HG03060 (cell line): ENCODE measurements at regions not wholly inside any gene's neighbourhood (a gene's known extent, or its start where the extent isn't known, plus 50 kb on each side); places are given as distances from the start of the nearest gene placed in this dataset.

Source experiments
- ATAC-seq: cut with Tn5 transposase; IDR thresholded peaks from one replicate; pipeline ENCODE4 v1.9.1; 2021; ENCODE audit warnings: low read depth, moderate number of reproducible peaks; ENCODE audit not compliant: unreplicated experiment

DNA sequence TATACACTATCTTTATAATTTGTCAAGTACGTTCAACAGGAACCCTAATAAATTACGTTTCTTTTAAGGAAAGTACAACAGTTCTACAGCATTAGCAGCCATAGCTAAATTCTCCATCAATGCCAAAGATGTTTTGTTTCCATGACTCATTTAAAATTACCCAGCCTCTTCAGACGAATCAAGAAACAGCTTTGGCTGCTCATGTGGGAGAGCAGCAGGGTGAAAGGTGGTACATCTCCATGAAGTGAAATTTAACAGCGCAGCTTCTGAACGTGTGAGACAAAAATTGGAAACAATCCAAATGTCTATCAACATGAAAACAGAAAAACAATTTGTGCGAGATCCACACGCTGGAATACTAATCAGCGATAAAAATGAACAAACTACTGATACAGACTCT lies 327.3 kb upstream of the CDH6 start:
- no peak for ATAC-seq

DNA sequence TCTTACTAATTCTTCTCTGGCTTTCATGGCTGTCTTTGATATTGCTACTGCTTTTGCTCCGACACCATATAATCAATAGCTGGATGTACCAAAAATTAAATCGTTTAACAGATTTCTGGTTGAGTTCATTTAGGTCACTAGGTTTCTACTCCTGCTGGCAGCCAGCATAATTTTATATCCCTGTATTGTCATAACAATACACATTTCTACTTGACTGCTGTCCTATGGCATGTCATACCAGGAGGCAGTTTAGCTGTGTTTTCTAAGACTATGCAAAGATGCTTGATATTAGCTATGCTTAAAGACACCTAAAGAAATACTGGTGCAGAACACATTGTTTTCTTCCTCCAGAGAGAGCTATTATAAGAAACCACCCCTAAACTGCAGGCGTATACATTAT lies 337.2 kb upstream of the CDH6 start:
- ATAC-seq, result no peak

DNA sequence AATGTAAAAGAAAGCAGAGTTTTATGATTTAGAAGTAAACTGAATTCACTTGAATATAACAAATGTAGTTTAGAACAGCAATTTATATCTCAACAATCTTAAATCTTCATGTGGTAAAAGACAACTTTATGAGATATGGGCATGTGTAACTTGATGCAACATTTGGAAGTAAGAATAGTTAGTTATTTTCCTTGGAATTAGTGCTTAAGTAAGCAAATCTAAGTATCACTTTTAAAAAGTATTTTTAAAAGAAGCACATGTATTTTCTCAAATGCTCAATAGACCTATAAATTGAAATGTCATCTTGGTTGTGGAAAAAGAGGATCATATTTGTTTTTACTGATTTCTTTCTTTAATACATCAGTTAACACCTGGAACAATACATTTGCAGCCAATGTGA lies 340.3 kb upstream of the CDH6 start:
- no peak for ATAC-seq

DNA sequence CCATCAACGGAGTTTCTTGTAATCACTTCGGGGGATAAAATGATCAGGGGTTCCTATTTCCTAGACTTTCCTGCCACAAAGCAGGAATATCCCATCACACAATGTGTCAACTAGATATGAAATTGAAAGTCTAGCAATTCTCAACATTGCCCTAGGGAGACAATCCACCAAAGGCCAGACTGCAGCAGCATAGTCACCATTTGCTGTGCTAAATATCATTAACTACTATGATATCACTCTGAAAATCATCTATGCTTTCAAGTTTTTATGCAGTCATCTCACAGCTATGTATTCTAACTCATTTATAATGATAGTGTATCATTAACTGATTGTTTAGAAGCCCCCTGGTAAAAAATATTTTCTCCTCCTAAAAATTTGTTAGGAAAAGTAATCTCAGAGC lies 342.6 kb upstream of the CDH6 start:
- no peak for ATAC-seq

DNA sequence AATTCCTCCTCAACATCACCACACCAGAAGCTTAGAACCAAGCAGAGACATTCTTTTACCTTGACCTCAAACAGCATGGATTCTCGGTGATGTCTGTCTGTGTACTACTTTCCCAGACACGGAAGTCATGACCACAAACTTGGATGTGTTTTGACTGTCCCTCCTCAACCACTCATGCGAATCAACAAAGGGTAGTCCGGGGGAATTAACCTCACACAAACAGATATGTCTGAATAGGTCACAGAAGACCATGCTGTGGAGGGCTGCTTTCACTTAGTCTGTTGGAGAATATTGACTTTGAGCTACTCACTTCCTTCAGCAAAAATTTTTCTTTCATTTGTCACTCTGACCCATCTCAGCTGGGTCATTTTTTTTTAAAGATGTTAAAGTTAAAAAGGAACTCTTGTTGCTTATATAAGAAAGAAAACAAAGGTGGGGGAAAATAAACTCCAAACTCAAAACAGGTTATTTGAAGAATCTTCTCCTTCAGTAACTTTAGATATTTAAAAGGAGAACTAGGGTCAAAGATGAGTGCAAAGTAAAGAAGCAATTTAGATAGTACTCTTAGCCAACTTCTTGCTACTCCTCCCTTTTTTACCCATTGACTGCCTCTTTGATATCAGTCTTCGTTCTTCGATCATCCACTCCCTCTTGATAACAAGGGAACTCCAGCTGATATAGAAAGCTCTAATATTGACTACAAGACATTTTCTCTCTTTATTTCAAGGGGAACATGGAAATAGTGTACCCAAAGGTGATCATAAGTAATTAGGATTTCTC lies 343.4 kb upstream of the CDH6 start:
- no peak for ATAC-seq

DNA sequence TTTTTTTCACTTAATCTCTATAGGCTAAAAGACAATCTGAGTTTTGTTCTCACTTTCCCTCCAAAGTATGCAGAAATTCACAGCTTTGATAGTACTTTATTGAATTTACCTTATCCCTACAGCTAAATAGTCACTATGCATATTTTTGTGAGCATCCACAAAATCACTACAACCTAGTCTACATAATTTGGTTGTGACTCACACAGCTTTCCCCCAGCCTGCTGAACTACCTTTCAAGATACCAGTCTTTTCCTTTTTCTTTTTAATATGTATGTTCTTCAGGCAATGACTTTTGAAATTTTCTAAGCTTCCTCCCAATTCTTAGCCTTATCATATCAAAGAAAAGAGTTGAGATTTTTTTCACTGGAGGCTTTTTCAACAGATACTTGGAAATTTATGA lies 347.3 kb upstream of the CDH6 start:
- no peak for ATAC-seq

DNA sequence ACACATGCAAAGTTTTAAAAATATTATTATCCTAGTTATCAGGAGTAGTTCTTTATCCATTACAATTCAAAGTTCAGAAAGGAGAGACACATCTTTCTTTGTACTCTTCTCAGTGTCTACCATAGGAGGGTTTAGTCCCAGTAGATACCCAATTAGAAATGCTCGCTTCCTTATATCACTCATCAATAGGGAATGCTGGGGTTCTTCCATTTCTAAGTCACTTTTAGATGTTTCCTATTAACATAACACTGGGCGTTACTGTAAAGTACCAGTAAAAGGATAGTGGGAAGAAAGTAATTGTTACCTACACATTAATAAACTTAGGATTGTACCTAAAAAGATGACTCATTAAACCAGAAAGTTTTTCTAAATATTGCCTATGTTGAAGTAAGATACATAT lies 348.3 kb upstream of the CDH6 start:
- ATAC-seq, result no peak

DNA sequence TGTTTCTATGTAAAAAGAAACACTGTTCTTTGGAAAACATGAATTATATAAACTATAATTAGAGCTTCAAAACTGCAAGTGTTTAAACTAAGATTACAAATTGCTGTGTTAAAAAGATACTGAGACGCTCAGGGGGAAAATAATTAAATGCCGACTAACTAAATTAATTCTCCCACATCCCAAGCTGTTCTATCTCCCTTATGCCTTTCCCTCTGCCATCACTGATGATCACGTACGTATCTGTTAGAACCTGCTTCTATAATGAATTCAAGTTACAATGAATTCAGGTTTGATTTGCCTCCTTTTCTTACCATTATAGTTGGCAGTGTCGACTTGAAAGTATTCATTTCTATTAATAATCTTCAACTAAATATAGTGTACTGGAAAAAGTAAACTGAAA lies 349.9 kb upstream of the CDH6 start:
- ATAC-seq, result no peak

DNA sequence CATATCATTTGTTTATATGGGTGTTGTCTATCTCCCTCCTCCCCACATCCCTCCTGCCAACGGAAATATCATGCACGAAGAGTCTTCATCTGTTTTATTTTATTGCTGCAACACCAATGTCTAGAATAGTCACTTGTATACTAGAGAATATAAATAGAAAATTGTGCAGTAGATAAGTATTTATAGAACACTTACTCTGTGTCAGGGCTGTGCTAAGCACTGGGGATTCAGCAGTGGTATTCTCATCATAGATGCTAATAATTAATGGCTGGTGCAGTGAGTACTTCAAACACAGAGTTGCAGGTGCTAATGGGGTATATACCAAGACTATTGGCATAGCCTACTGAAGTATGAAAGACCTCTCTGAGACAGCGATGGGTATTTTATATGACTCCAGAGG lies 353.5 kb upstream of the CDH6 start:
- no peak for ATAC-seq

DNA sequence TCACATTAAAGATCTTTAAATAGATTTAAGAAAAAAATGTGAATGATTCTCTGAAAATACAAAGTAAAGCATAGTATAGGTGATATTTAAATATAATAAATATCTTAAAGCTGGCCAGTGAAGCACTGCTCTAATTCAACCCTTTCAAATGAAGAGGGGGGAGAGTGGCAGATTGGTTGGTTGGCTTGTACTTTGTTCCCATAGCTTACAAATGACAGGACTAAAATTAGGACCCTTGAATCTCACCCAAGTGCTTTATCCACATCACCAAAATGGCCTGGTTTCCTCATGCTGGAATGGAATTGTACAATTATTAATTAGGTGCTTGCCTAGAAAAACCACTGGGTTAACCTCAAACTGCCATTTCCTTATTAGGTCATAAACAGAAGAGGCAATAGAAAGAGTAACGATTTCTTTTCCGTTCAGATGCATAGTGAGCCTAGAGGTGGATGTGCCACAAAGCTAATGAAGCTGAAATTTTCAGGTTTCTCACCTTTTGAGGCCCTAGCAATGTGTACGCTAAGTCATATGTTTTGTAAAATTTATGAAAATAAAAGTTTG lies 354.5 kb upstream of the CDH6 start:
- no peak for ATAC-seq

DNA sequence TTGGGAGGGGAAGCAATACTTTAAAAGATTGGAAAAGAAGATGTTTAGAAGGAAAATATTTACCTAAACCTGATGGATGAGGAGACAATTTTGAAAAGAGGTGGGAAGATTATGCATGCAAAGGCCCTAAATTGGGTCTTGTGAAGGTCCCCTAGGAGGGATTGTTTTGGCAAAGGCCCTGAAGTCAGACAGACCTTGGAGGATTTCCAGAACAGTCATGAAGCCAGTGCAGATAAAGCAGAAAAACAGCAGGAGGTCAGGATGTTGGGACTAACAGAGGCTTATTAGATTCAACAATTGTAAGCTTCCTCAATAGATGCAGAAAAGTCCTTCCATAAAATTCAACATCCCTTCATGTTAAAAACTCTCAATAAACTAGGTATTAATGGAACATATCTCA lies 361.0 kb upstream of the CDH6 start:
- ATAC-seq, result no peak

DNA sequence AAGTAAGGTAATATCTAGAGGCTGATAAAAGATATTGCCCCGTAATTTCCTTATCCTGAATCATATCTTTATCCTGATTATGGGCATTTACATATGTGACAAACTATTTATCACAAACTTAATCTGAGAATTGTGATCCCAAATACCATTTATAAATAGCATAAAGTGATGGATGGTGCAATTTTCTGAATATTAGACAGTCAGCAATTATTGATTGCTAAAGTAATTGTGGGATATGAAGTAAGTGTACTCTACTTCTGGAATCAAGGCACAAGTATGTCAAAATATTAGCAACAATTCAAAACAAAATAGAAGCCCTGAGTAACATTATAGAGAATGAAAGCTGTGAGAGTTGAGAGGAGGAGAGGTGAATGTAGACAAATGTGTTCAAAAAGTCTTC lies 361.9 kb upstream of the CDH6 start:
- no peak for ATAC-seq

DNA sequence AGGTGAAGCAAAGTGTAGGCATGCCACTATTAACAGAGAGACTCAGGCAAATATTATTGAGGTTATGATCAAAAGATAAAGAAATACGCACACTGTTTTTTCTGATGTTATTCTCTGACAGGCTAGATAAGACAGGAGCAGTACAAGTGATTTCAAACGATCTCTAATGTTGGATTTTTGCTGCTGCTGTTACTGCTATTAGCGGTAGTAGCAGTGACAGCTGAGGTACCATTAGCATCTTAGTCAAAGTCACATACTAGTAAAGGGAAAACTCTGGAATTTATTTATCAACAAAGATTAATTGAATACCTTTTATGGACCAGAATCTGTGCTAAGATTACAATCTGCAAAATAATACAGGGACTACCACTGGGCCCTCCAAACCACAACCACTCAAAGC lies 362.4 kb upstream of the CDH6 start:
- ATAC-seq, result no peak

DNA sequence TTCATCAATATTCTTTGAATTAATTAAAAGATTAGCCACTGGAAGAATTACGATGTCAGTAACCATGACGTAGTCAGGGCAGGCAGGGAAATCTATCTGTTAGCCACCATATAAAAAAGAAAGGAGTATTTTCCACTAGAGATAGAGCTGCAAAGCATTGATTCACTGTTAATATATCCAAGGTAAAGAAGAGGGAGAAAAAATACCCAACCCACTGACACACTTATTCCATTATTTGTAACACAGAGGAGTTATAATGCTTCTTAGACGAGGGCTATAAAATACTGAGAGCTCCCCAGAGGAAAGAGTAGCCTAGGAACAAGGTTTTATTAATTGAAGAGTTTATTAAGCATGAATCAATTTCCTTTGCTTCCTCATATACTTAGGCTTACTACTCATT lies 382.2 kb upstream of the CDH6 start:
- ATAC-seq, result no peak

DNA sequence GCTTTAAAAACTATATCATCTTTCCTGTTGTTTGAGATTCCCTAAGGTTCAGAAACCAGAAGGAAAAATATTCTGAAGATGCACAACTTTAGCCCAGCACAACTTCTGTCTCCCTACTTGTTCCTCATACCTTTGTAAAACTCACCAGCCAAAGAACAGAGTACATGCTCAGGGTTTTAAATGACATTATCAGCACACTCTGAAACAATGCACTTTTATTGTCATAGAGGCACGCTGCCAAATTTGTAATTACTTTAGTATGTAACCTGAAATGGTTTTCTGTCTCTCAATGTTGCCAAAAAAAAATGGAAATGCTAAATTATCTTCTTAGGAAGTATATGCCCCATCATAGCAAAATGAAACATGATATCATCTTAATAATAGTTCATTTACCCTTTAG lies 383.6 kb upstream of the CDH6 start:
- no peak for ATAC-seq

DNA sequence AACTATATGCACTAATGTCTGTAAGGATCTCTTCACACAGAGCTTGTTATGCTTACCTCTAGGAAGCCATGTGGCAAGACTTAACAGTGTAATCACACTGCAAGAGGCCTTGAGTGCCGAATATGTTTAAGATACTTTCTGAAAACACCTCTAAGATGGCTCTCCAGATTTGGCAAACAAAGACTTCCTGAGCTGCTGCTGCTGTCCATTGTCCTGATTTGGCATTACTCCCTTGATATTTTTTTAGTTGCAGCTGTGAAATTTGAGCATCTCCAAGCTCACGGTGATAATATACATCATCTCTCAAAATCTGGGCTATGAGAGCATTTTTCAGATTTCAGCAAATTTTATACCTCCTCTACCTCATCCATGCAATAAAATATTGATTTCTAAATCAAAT lies 384.5 kb upstream of the CDH6 start:
- ATAC-seq, result no peak

DNA sequence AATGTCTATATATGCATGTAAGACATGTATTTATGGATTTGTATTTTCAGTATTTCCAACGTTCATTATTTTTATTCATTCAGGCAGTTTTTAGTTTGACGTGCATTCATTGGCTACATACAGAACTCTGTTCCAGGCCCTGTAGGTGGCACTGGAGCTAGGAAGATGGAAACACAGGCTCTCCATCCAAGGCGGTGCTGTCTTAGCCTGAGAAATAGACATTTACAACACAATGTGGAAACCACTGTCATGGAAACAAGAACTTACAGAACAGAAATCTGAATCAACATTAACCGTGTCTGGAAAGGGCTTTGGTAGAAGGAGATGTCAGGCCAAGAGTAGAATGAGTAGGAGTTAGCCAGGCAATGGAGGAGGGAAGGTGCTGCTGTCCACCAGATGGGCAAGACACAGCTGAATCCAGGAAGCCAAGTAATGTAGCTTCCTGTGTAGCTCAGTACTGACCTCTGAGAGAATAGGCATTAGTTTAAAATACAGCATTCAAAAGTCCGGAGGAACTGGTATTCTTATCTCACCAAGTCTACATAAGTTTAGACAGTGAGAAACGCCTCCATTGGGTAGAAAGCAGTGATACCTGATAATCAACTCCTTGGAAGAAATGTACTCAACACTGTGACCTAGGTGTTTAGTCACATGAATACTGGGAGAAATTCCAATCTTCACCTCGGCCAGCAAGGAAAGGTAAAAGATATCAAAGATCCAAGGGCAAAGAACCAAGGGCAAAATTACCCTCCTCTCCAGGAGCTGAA lies 388.6 kb upstream of the CDH6 start:
- ATAC-seq, result no peak

DNA sequence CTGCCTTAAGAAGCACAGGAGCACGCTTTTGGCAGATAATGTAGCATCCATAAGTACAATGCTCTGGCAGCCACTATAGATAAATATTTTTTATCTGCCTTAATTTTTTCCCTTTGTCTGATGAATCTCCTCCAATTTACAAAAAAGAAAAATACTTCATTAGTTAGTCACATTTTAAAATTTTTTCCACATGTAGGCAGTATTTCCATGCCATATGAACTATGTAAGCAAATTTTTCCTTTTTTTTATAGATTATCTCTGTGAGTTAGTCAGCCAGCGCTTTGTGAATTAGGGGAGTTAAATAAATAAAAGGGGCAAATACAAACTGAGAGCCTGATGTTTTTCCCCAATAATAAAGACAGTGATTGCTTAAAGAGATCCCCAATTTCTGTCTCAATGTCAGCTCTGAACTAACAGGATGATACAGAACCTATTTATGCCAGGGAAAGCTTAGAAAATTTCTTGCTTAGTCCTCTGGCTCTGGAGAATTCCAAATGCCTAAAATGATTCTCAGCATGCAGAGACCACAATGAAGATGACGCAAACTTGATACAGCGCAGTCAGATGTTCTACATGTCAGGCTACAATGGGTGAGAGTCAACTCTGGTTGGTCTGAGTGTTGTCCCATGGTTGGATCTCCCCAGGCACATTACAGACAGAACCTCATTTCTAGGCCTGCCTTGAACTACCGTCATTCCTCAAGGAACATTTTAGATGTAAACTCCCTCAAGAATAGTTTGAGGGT lies 390.4 kb upstream of the CDH6 start:
- ATAC-seq, result no peak

DNA sequence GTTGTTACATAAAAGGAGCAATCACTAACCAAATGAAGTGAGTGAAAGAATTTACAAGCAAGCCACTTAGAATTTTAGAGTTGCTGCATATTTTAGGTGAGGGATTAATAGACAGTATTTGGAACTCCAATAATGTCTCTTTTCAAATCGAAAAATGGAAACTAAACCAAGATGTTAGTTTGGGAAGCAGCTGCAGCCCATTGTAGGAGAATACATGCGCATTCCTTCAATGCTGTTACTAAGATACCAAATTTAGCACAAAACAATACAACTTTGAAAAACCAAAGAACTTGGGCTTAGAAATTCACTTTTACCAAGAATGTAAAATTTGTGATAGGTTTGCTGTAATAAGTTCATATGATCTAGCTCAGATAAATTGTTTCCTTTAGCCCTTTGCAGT lies 411.8 kb upstream of the CDH6 start:
- no peak for ATAC-seq

DNA sequence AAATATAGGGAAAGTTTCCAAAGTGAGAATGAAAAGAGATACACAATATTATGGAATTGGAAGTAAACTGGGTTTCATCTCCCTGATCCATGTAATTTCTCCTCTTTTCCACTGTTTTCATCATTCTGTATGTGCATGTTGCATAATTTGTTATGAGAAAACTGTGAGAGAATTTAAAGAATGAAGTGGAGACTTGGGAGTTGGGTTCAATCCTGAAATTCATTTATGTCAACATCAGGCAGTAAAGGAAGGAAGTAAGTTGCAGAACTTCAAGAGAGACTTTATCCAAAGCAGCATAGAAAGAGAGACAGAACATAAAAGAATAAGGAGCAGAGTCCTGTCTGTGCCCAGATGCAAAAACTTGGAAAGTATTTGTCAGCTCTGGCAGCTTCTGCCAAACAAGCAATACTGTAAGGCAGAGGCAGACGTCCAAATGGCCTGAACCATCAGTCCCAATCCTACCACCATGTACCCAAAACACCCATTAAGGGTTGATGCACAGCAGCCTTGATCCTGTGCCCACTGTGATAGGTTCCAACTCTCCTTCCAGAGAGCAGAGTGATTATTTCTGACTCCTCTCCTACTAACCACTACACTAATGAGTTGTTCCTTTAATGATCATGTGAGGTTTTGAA lies 425.3 kb upstream of the CDH6 start:
- no peak for ATAC-seq

DNA sequence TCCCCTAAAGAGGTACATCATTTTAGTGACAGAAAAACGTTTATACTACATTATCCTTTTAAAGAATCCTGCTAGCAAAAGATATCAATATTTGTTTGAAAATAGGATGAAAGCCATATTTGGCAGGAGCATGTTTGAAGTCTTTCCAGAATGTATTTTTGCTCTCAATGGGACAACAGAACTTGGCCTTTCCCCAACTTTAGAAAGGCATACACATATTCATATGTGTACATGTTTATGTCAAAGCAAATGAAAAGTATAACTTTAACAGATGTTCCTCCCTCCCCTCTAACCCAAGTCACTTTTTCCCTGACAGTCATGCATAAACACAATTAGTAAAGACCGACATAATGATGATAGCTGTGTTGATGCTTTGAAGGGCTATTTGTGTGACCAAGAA lies 427.8 kb upstream of the CDH6 start:
- no peak for ATAC-seq
